Right ventricle myocardium inferior (tissue), 1 donor: ENCODE measurements at regions not wholly inside any gene's neighbourhood (a gene's known extent, or its start where the extent isn't known, plus 50 kb on each side); places are given as distances from the start of the nearest gene placed in this dataset.

ENCODE experiments used
- ATAC-seq: fragments of 200-7000 bp; cut with Tn5 transposase; one replicate; pipeline ENCODE4 v1.9.1; 2020; ENCODE audit warnings: mild to moderate bottlenecking, moderate library complexity
- DNase-seq: peaks from one replicate; pipeline ENCODE4 v3.0.0; 2021; ENCODE audit errors: missing footprints
- intact Hi-C: fragments of 100-400 bp; cut with DNase I; formaldehyde crosslinking; loops from one replicate; pipeline ENCODE4 v1.11.0; 2022
- donor health status: DM: no; HTN: yes; CAD: no; lungs with severe emphysema.

DNA sequence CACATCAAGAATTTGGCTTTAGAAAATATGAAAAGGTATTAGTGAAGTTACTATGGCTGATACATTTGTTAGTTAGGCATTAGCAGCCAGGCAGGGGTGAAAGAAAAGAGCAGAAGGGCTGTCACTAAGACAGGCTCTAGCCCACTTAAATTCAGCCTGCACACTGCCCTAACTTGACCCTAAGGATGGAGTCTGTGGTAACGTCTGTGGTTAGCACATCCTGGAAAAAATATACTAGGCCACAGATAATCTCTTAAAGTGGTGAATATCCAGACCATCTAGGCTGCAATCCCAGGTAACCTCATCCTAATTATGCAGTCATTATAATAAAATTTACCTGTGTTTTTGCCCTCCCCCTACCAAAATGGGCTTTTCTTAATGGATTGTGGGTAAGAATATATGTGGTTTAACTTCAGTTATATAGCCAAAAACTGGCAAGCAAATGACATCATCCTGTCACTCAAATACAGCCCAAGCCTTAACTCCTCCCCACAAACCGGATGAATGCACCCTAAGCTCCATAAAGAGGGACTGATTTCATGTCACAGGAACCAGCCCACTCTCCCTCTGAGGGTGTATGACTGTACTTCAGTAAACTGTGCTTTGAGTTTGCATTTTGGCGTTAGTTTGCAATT, 440.9 kb downstream of the LRFN5 start:
- no peak for DNase-seq
- no peak for ATAC-seq
- intact Hi-C loops, result no loop called here

DNA sequence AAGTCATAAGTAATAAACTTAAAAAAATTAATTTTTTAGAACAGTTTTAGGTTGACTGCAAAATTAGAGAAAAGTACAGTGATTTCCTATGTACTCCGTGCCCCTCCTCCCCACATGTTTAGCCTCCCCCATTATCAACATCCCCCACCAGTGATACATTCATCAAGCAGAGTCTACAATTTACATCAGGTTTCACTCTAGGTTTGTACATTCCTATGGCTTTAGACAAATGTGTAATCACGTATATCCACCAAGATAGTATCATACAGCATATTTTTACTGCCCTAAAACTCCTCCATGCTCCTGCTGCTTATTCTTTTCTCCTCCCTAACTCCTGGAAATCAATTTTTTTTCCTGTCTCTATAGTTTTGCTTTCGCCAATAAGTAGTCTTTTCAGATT, 438.7 kb downstream of the LRFN5 start:
- ATAC-seq (no peak), DNase-seq (no peak)
- intact Hi-C loops, result no loop called here

DNA sequence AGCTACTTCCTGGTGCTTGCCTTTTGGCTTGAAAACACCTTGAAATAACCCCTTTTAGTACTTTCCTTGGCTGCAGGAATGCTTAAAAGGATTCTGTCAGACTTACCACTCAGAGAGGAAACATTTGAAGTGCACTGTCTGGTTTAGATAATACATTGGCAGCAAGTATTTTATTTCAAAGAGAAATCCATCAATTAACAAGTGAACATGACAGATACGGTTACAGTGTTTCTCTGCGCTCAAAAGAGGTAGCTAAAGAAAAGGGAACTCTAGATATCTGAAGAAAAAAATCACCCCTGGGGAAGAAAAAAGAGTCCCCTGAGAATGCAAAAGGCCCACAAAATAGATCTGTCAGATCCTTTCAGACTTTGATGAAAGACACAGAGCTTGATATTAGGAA, 421.9 kb downstream of the LRFN5 start:
- intact Hi-C loops, result no loop called here
- ATAC-seq, result no peak
- no peak for DNase-seq

GRCh38 chr14:42027271-42027670, 420.6 kb downstream of the LRFN5 start:
- DNase-seq (no peak), ATAC-seq (no peak)
- intact Hi-C loops, result no loop called here

DNA sequence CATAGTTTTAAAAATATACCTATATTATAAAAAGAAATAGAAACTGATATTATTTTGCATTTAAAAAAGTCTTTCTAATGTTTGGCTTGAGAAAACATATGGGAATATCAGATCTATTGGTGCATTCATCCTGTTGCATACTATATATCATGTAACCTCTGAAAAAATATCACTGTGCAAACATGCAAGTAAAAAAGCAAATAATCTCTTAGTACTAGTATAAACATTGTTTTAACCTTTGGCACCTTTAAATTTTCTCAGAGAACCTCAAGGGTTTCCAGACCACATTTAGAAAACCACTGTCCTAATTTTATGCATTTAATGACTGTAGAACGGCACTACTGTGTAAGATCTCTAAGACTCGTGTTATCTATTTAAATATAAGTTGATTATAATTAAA, 416.8 kb downstream of the LRFN5 start:
- ATAC-seq (no peak), DNase-seq (no peak)
- intact Hi-C loops, result no loop called here

- ATAC-seq, result no peak
- DNase-seq, result no peak
- intact Hi-C loops, result no loop called here
Observed at GRCh38 chr14:42014301-42014700, 407.6 kb downstream of the LRFN5 start.

DNA sequence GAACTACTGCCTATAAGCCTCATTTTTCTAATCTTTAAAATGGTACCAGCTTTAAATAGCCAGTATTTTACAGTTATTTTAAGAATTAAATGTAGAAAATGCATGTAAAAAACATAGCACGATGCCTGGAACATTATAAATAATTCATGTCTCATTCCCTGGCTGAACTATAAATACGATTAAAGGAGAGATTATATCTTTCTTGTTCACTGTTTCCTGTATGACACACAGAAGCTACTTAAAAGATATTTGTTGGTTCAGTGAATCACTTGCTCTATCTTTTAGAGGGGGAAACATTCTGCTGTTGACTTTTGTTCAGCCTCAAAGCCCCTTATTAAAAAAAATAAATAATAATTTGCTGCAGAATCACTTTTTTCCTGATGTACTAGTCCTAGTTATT, 406.9 kb downstream of the LRFN5 start:
- intact Hi-C loops, result no loop called here
- DNase-seq, result no peak

GRCh38 chr14:42013153-42013552, 406.5 kb downstream of the LRFN5 start:
- no peak for ATAC-seq

More for the DNA sequence above, 406.9 kb downstream of the LRFN5 start:
- ATAC-seq, result no peak

DNA sequence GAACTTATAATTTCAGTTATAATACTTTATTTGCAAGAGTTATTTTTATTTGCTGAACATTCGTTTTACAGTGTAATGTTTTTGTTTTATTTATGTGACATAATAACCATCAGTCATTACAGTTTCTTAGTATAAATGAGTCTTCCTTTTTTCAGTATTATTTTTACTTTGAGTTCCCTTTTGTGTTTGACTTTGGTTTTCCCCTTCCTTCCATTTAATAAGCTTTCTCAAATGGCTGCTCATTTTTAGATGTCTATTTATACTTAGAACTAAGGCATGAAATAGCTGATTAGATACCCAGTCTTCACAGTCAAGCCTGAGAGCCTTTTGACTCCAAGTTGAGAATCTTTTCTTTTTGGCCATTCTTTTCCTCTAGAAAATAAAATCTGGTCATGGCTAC, 404.5 kb downstream of the LRFN5 start:
- intact Hi-C loops, result no loop called here
- ATAC-seq, result no peak
- no peak for DNase-seq

More at GRCh38 chr14:42013153-42013552, 406.5 kb downstream of the LRFN5 start:
- intact Hi-C loops, result no loop called here
- DNase-seq, result no peak

- ATAC-seq (no peak), DNase-seq (no peak)
- intact Hi-C loops, result no loop called here
Observed at GRCh38 chr14:42004321-42004720, 397.6 kb downstream of the LRFN5 start.

- intact Hi-C loops, result no loop called here
- ATAC-seq, result no peak
Observed at GRCh38 chr14:42002141-42002540, 395.5 kb downstream of the LRFN5 start.

GRCh38 chr14:42001431-42001830, 394.8 kb downstream of the LRFN5 start:
- ATAC-seq, result no peak
- intact Hi-C loops, result no loop called here
- DNase-seq, result no peak

More at GRCh38 chr14:42002141-42002540, 395.5 kb downstream of the LRFN5 start:
- DNase-seq, result no peak

DNA sequence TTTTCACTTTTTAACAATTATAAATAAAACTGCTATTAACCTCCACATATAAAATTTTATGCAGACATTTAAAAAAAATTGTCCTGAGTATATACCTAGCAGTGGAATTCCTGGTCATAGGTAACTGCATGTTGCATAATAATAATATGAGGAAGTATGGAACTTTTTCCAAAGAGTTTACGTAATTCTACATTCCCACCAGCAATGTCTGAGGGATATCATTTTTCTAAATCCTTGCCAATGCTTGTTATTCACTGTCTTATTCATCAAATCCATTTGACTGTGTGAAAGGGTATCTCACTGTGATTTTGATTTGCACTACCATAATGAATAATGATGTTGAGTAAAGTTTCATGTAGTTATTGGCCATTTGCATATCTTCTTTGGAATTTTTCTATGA, 393.8 kb downstream of the LRFN5 start:
- no peak for ATAC-seq
- intact Hi-C loops, result no loop called here

DNA sequence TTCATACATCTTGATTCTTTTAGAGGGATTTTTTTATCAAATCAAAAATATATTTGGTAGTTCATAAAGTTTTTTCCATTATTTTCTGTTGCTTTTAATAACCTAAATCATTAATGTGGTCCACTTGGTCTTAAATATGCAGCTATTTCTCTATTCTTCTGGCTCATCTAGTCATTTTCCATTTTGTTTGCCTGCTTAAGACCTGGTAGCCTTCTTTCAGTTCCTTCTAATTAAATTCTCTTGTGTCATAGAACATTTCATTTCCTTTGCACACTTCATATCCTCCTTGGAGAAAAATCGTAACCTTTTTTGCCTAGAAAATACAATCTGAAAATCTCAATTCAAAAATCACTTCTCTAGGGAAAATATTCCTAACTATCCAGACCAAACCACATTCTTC, 387.0 kb downstream of the LRFN5 start:
- intact Hi-C loops, result no loop called here
- ATAC-seq, result no peak
- no peak for DNase-seq

More for the DNA sequence above, 393.8 kb downstream of the LRFN5 start:
- DNase-seq, result no peak

- intact Hi-C loops, result no loop called here
- DNase-seq, result no peak
- no peak for ATAC-seq
Observed at GRCh38 chr14:41986700-41987099, 380.0 kb downstream of the LRFN5 start.

GRCh38 chr14:41986083-41986645, 379.5 kb downstream of the LRFN5 start:
- ATAC-seq (no peak), DNase-seq (no peak)
- intact Hi-C loops, result no loop called here

DNA sequence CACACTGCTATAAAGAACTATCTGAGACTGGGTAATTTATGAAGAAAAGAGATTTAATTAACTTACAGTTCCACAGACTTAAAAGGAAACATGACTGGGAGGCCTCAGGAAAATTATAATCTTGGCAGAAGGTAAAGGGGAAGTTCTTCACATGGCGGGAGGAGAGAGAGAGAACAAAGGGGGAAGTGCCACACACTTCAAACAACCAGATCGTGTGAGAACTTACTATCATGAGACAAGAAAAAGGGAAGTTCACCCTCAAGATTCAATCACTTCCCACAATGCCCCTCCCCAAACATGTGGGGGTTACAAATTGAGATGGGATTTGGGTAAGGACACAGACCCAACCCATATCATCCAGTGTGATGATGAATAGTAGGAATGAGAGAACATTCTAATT, 366.5 kb downstream of the LRFN5 start:
- DNase-seq, result no peak
- intact Hi-C loops, result no loop called here
- ATAC-seq, result no peak

DNA sequence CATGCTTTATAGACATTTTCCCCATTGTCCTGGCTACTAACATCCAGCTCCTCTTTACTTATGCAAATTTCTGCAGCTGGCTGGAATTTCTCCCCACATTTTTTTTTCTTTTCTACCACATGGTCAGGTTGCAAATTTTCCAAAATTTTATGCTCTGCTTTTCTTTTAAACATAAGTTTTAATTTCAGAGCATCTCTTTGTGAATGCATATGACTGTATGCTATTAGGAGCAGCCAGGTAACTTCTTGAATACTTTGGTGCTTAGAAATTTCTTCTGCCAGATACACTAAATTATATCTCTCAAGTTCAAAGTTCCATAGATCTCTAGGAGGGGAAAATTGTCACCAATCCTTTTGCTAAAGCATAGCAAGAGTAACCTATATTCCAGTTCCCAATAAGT, 365.9 kb downstream of the LRFN5 start:
- ATAC-seq, result no peak
- DNase-seq, result no peak
- intact Hi-C loops, result no loop called here

- intact Hi-C loops, result no loop called here
- ATAC-seq (no peak), DNase-seq (no peak)
Observed at GRCh38 chr14:41960281-41960680, 353.6 kb downstream of the LRFN5 start.

- intact Hi-C loops, result no loop called here
- no peak for DNase-seq
- no peak for ATAC-seq
Observed at GRCh38 chr14:41957459-41957858, 350.8 kb downstream of the LRFN5 start.
